ENCODE measurements at regions not wholly inside any gene's neighbourhood (a gene's known extent, or its start where the extent isn't known, plus 50 kb on each side); places are given as distances from the start of the nearest gene placed in this dataset.
A peak's percentile ranks its signal among the peaks of the same experiment; 100 is the strongest.
"Not testable (repeated sequence)": the region's sequence is repeated elsewhere in the genome, so short reads cannot be mapped to it uniquely, and the experiment has no call there.

- no peak for DNase-seq (ENCODE audit: low read depth)
Observed at GRCh38 chr6:30832864-30833263, 51.5 kb upstream of the DDR1 start.

GRCh38 chr6:30830438-30830837 lies 53.9 kb upstream of the DDR1 start:
- no peak for DNase-seq (ENCODE audit: low read depth)

- no peak for DNase-seq (ENCODE audit: low read depth)
Observed at GRCh38 chr6:30829639-30830255, 54.6 kb upstream of the DDR1 start.

GRCh38 chr6:30829033-30829432 lies 55.3 kb upstream of the DDR1 start:
- DNase-seq (ENCODE audit: low read depth) = no peak

- peak; percentile 80 for DNase-seq (ENCODE audit: low read depth)
Observed at GRCh38 chr6:30828027-30828962, 56.0 kb upstream of the DDR1 start.

- no peak for DNase-seq (ENCODE audit: low read depth)
Observed at GRCh38 chr6:30826961-30827342, 57.4 kb upstream of the DDR1 start.

GRCh38 chr6:30824698-30825097 lies 59.6 kb upstream of the DDR1 start:
- no peak for DNase-seq (ENCODE audit: low read depth)

GRCh38 chr6:30823534-30823865 lies 60.8 kb upstream of the DDR1 start:
- no peak for DNase-seq (ENCODE audit: low read depth)

- no peak for DNase-seq (ENCODE audit: low read depth)
Observed at GRCh38 chr6:30821862-30822784, 62.2 kb upstream of the DDR1 start.

GRCh38 chr6:30820193-30820592 lies 64.1 kb upstream of the DDR1 start:
- no peak for DNase-seq (ENCODE audit: low read depth)

- DNase-seq (ENCODE audit: low read depth) = peak; percentile 78
Observed at GRCh38 chr6:30819297-30819917, 64.9 kb upstream of the DDR1 start.

- DNase-seq (ENCODE audit: low read depth) = no peak
Observed at GRCh38 chr6:30818391-30818841, 65.9 kb upstream of the DDR1 start.

GRCh38 chr6:30816791-30817739 lies 67.3 kb upstream of the DDR1 start:
- no peak for DNase-seq (ENCODE audit: low read depth)

- DNase-seq (ENCODE audit: low read depth) = not testable (repeated sequence)
Observed at GRCh38 chr6:30816296-30816695, 68.0 kb upstream of the DDR1 start.

- not testable (repeated sequence) for DNase-seq (ENCODE audit: low read depth)
Observed at GRCh38 chr6:30815041-30815742, 69.1 kb upstream of the DDR1 start.

GRCh38 chr6:30814146-30815040 lies 69.9 kb upstream of the DDR1 start:
- peak; percentile 58 for DNase-seq (ENCODE audit: low read depth)

GRCh38 chr6:30813631-30814145 lies 69.3 kb upstream of the IER3 start:
- DNase-seq (ENCODE audit: low read depth) = no peak

GRCh38 chr6:30810813-30811339 lies 66.5 kb upstream of the IER3 start:
- DNase-seq (ENCODE audit: low read depth) = peak; percentile 86

- not testable (repeated sequence) for DNase-seq (ENCODE audit: low read depth)
Observed at GRCh38 chr6:30807566-30807965, 63.2 kb upstream of the IER3 start.
